OCI-LY3 (cell line): ENCODE measurements at regions not wholly inside any gene's neighbourhood (a gene's known extent, or its start where the extent isn't known, plus 50 kb on each side); places are given as distances from the start of the nearest gene placed in this dataset.

Experiments
- CTCF ChIP-seq: fragments of 200-600, 300-600 bp; sonication (generic); IDR thresholded peaks from 2 replicates; pipeline ENCODE4 v1.5.1; 2014; ENCODE audit warnings: antibody characterized with exemption, low read length, low read depth
- EZH2phosphoT487 ChIP-seq: fragments of 200-600 bp; shearing (Covaris generic); IDR thresholded peaks from 2 replicates; pipeline ENCODE4 v1.6.1; 2018; ENCODE audit warnings: antibody characterized with exemption, mixed run types, low read depth

- TF ChIP-seq CTCF (no peak), EZH2phosphoT487 (no peak)
These were observed 1923.0 kb upstream of the PIK3C3 start for GRCh38 chr18:40032076-40032475.
